ENCODE measurements at regions not wholly inside any gene's neighbourhood (a gene's known extent, or its start where the extent isn't known, plus 50 kb on each side); places are given as distances from the start of the nearest gene placed in this dataset.

DNA sequence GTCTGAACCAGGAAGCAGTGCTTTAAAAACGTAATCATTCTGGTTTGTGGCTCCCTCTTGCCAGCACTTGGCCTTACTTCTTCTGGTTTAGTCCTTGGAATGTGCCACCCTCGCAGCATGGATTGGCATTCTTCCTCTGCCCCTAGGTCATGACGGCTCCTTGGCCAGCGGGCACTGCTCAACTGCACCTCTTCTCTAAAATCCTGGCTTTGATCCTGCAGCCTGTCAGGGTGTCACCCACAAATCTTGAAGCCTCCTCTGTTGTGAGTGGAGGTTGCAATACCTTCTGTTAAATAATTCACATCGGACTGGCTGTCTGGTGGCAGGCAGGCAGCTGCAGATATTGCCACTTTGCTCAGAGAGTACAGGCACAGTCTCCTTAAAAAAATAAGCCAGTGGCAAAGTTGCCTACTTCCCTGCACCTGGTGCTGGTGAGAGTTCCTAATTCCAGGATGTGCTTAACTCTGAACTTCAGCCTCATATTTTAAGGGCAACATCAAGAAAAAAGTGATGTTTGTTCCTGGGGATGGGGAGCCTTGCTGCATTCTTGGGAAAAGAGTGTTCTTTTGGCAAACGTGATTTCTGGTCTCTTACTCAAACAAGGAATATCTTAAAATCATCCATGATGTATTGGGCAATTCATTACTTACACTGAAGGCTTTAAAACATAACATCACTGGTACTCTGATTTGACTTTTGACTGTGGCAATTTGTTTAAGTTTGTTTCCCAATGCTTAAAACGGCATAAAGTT is 179.8 kb downstream of the FOXA2 start:
- H3K27me3 ChIP-seq (ENCODE audit: control insufficient read depth, insufficient read depth, low read length) = peaks cover 18% of the 10 kb centered on the region
- no peak overlapping the region for H3K4me3 ChIP-seq (ENCODE audit: low read length)
- no peaks in the 10 kb centered on the region for H3K9me3 ChIP-seq (replicated peaks; ENCODE audit: control insufficient read depth, low read depth, low read length)
- WGBS (ENCODE audit: insufficient coverage) = 16% methylated on average over 3 of the region's 7 CpGs
- H3K36me3 ChIP-seq (ENCODE audit: control insufficient read depth, insufficient read depth, low read length) = no peaks in the 10 kb centered on the region
- no peak for DNase-seq
- H3K4me1 ChIP-seq (ENCODE audit: control insufficient read depth, insufficient read depth, low read length) = no peaks in the 10 kb centered on the region
- H3K27ac ChIP-seq (ENCODE audit: low read length) = no peak overlapping the region

DNA sequence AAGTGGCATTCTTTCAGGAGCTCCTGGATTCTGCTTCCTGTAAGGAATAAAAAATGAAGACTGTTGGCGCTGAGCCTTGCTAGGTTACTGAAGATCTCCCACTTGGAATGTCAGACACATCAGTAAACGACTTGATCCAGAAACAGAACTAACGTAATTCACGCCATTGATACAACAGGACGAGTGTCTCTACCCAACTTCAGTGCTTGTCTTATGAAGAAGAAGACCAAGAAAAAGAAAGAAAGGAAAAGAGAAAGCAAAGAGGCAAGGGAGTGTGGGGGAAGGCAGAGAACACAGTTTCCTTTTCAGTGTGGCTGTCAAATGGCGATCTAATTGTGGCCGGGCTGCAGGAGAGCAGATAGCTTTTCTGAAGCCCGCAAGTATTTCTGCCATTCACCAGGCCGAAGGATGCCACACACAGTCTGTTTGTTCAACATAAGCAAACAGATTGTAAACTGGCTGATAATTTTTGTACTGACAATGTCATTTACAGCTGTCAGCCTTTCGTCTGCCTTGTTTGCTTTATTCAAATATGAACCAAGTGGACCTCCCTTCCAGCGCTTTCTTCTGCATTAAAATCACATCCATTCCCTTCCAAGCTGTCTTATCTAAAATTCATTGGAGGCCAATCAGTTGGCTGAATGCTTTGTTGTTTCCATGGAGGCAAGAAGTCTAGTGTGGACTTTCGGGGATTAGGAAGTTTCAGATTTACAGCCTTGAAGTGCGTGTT is 180.6 kb downstream of the FOXA2 start:
- H3K4me3 ChIP-seq (ENCODE audit: low read length) = no peak overlapping the region
- peaks cover 18% of the 10 kb centered on the region for H3K27me3 ChIP-seq (ENCODE audit: control insufficient read depth, insufficient read depth, low read length)
- H3K9me3 ChIP-seq (replicated peaks; ENCODE audit: control insufficient read depth, low read depth, low read length) = no peaks in the 10 kb centered on the region
- DNase-seq = peak; percentile 23
- no peak overlapping the region for H3K27ac ChIP-seq (ENCODE audit: low read length)
- 16% methylated on average over 6 of the region's 13 CpGs for WGBS (ENCODE audit: insufficient coverage)
- no peaks in the 10 kb centered on the region for H3K36me3 ChIP-seq (ENCODE audit: control insufficient read depth, insufficient read depth, low read length)
- no peaks in the 10 kb centered on the region for H3K4me1 ChIP-seq (ENCODE audit: control insufficient read depth, insufficient read depth, low read length)

DNA sequence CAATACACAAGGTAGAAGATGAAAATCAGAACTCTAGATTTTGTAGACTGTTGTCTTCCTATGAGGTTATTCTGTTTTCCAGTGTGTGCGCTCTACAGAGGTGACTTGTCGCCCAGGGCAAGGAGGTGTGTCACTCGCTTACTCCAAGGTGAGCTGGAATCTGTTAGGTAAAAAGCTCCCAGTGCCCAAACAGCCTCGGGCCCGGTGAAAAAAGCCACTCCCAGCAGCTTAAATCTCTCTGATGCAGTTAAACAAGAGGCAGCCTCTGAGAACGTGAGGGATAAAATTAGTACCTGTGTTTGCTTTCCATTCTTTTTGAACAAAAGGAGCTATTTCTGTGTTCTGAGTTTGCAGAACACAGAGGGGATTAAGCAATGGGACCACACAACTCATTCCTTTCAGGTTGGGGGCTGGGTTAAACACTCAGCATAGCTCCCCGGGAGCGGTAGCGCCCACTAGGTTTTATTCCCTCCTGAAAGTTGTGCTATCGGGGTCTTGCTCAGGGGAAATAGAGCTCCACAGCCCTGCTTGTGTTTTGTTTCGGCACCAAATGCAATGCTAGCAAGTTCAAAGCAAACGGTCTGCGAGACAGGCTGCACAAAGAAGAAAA is 181.2 kb downstream of the FOXA2 start:
- Histone ChIP-seq H3K9me3 (replicated peaks; ENCODE audit: control insufficient read depth, low read depth, low read length) (no peaks in the 10 kb centered on the region), H3K4me3 (ENCODE audit: low read length) (no peak overlapping the region), H3K27me3 (ENCODE audit: control insufficient read depth, insufficient read depth, low read length) (peaks cover 18% of the 10 kb centered on the region), H3K27ac (ENCODE audit: low read length) (no peak overlapping the region), H3K36me3 (ENCODE audit: control insufficient read depth, insufficient read depth, low read length) (no peaks in the 10 kb centered on the region), H3K4me1 (ENCODE audit: control insufficient read depth, insufficient read depth, low read length) (no peaks in the 10 kb centered on the region)
- no peak for DNase-seq
- WGBS (ENCODE audit: insufficient coverage) = 21% methylated on average over 10 of the region's 13 CpGs

DNA sequence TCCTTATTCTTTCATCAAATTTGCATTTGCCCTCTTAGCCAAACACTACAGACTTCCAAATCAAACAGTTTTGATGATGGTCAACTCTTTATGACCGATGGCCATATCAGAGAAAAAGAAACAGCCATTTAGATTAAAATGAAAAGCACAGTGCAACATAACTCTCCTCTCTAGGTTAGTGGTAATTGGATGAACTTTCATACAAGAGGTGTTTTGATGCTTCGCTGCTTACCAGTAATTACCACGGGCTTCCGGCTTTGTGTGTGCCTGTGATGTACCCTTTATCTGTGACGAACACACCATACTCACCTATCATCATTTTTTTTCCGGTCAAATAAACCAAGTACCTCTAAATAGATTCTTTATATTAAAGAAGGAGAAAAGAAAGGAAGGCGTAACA is 181.8 kb downstream of the FOXA2 start:
- H3K27ac ChIP-seq (ENCODE audit: low read length) = no peak overlapping the region
- no CpG with 5 or more reads among the region's 7 CpGs for WGBS (ENCODE audit: insufficient coverage)

DNA sequence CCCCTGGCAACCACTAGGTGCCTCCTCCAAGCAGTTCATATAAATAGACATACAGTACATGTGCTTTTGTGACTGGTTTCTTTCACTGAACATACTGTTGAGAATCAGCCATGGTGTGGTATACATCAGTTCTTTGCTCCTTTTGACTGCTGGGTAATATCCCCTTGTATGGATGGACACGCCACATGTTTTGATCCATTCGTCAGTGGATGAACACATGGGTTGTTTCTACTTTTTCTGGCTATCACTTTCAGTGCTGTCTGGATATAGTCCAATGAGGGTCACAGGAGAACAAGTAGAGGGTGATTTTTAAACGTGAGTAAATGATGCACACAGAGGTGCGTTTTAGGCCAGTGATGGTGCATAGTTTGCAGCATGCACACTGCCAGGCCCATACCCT is 183.9 kb downstream of the FOXA2 start:
- WGBS (ENCODE audit: insufficient coverage) = 87% methylated on average over 3 of the region's 4 CpGs
- Histone ChIP-seq H3K27me3 (ENCODE audit: control insufficient read depth, insufficient read depth, low read length) (peaks cover 12% of the 10 kb centered on the region), H3K27ac (ENCODE audit: low read length) (no peak overlapping the region), H3K9me3 (replicated peaks; ENCODE audit: control insufficient read depth, low read depth, low read length) (no peaks in the 10 kb centered on the region), H3K4me1 (ENCODE audit: control insufficient read depth, insufficient read depth, low read length) (no peaks in the 10 kb centered on the region), H3K36me3 (ENCODE audit: control insufficient read depth, insufficient read depth, low read length) (no peaks in the 10 kb centered on the region), H3K4me3 (ENCODE audit: low read length) (no peak overlapping the region)
- no peak for DNase-seq

More for the DNA sequence above, 181.8 kb downstream of the FOXA2 start:
- Histone ChIP-seq H3K4me1 (ENCODE audit: control insufficient read depth, insufficient read depth, low read length) (no peaks in the 10 kb centered on the region), H3K27me3 (ENCODE audit: control insufficient read depth, insufficient read depth, low read length) (peaks cover 17% of the 10 kb centered on the region), H3K36me3 (ENCODE audit: control insufficient read depth, insufficient read depth, low read length) (no peaks in the 10 kb centered on the region), H3K4me3 (ENCODE audit: low read length) (no peak overlapping the region), H3K9me3 (replicated peaks; ENCODE audit: control insufficient read depth, low read depth, low read length) (no peaks in the 10 kb centered on the region)
- DNase-seq = no peak

DNA sequence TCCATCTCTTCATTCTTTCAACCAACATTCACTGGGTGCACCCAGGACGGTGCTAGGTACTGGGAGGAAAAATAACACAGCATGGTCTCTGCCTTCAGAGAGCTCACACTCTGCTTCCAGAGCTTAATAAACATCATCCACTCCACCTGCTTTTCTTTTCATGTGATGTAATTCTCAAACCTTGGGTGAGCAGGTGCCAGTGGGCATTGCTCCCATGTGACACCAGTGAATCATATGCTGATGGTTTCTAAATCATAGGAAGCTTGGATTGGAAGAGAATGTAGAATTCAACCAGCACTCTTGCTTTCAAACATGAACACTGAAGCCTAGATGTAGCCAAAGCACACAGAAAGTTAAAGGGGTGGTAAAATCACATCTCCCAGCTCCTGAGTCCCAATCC is 189.8 kb downstream of the FOXA2 start:
- H3K27me3 ChIP-seq (ENCODE audit: control insufficient read depth, insufficient read depth, low read length) = no peaks in the 10 kb centered on the region
- no peaks in the 10 kb centered on the region for H3K36me3 ChIP-seq (ENCODE audit: control insufficient read depth, insufficient read depth, low read length)
- WGBS (ENCODE audit: insufficient coverage) = no CpG with 5 or more reads among the region's 1 CpG
- H3K9me3 ChIP-seq (replicated peaks; ENCODE audit: control insufficient read depth, low read depth, low read length) = no peaks in the 10 kb centered on the region
- H3K4me3 ChIP-seq (ENCODE audit: low read length) = no peak overlapping the region
- H3K27ac ChIP-seq (ENCODE audit: low read length) = no peak overlapping the region
- DNase-seq = no peak
- no peaks in the 10 kb centered on the region for H3K4me1 ChIP-seq (ENCODE audit: control insufficient read depth, insufficient read depth, low read length)

DNA sequence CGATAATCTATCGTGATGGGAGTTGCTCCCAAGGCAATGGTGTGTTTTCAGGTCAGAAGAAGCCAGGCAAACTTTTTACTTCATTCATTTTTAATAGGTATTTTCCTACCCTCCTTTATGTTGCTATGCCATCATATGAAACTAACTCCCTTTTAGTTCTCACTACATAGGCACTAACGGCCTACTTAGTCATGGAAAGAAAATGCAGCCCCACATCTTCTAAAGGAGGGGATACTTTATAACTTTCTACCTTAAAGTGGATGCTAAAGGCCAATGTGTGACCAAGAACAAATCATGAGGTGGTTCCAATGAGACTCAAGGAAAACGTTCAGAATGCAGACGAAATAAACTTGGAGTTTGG is 193.8 kb downstream of the FOXA2 start:
- WGBS (ENCODE audit: insufficient coverage) = 100% methylated on average over 1 of the region's 5 CpGs
- no peak for DNase-seq
- H3K27me3 ChIP-seq (ENCODE audit: control insufficient read depth, insufficient read depth, low read length) = no peaks in the 10 kb centered on the region
- no peaks in the 10 kb centered on the region for H3K9me3 ChIP-seq (replicated peaks; ENCODE audit: control insufficient read depth, low read depth, low read length)
- no peaks in the 10 kb centered on the region for H3K36me3 ChIP-seq (ENCODE audit: control insufficient read depth, insufficient read depth, low read length)
- H3K4me3 ChIP-seq (ENCODE audit: low read length) = no peak overlapping the region
- H3K27ac ChIP-seq (ENCODE audit: low read length) = no peak overlapping the region
- H3K4me1 ChIP-seq (ENCODE audit: control insufficient read depth, insufficient read depth, low read length) = no peaks in the 10 kb centered on the region

DNA sequence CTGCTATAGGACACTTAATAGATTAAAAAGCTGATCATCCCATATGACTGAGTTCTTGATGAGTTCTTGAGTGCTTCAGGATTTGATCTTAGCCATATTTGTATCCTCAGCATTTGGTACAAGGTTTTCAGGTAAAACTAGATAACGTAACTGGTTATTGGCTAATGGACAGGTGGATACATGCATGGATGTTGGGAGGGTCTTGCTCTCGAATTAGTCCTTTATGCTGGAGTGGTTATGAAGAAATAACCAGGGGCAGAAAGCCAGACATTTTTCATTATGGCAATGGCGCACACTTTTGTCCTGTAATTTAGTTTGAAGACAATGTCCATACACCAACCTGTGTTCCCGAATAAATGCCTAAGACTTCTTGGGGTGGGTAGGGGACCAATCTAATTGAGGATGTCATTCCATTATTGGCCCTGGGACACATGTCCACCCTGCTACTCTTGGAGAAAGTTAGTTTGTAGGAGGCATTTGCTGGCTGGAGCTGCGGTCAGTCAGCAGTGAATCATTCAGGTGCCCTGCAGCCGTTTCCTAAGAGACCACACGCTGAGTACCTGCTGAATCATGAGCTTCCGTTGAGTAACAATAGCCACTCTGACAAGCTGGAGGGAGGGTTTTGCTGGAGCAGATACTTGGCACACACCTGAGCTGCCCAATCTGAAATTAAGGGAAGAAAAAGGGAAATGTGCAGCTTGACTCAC is 194.4 kb downstream of the FOXA2 start:
- Histone ChIP-seq H3K36me3 (ENCODE audit: control insufficient read depth, insufficient read depth, low read length) (no peaks in the 10 kb centered on the region), H3K4me1 (ENCODE audit: control insufficient read depth, insufficient read depth, low read length) (no peaks in the 10 kb centered on the region), H3K27me3 (ENCODE audit: control insufficient read depth, insufficient read depth, low read length) (peaks cover 4% of the 10 kb centered on the region), H3K9me3 (replicated peaks; ENCODE audit: control insufficient read depth, low read depth, low read length) (no peaks in the 10 kb centered on the region), H3K4me3 (ENCODE audit: low read length) (no peak overlapping the region), H3K27ac (ENCODE audit: low read length) (no peak overlapping the region)
- no peak for DNase-seq
- WGBS (ENCODE audit: insufficient coverage) = 56% methylated on average over 6 of the region's 8 CpGs

DNA sequence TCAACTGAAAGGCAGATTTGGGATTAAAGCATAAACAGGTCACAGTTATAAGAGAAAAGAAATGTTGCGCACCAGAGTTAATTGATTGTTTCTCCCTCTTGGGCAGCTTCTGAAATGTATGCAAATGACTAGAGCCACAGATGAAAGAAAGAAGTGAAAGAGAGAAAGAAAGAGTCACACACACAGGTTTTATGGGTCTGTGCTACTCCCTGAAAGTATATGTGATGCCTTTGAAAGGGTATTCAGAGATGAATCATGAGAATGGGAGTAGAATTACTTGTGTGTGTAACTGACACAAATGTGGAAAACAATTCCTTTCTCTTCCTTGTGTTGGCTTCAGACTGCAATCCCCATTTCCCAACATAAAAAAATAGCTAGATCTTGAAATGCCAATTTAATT is 196.9 kb downstream of the FOXA2 start:
- Histone ChIP-seq H3K27me3 (ENCODE audit: control insufficient read depth, insufficient read depth, low read length) (peaks cover 4% of the 10 kb centered on the region), H3K27ac (ENCODE audit: low read length) (no peak overlapping the region), H3K9me3 (replicated peaks; ENCODE audit: control insufficient read depth, low read depth, low read length) (no peaks in the 10 kb centered on the region), H3K4me1 (ENCODE audit: control insufficient read depth, insufficient read depth, low read length) (no peaks in the 10 kb centered on the region), H3K4me3 (ENCODE audit: low read length) (no peak overlapping the region), H3K36me3 (ENCODE audit: control insufficient read depth, insufficient read depth, low read length) (no peaks in the 10 kb centered on the region)
- 92% methylated on average over 1 of the region's 1 CpG for WGBS (ENCODE audit: insufficient coverage)
- DNase-seq = no peak

DNA sequence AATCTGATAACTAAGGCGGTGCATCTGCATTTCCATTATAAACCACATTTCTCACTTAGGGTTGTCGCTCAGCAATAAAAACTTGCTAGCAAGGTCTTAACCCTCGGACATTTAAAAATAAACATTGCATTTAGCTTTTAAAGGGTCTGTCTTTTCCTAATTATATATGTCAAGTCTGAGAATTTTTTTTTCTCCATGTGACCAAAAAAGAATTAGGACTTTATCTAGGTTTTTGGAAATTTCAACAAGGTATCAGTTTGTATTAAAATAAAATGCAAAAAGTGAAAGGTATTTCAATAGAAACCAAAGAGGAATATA is 198.1 kb downstream of the FOXA2 start:
- Histone ChIP-seq H3K36me3 (ENCODE audit: control insufficient read depth, insufficient read depth, low read length) (no peaks in the 10 kb centered on the region), H3K27me3 (ENCODE audit: control insufficient read depth, insufficient read depth, low read length) (peaks cover 4% of the 10 kb centered on the region), H3K9me3 (replicated peaks; ENCODE audit: control insufficient read depth, low read depth, low read length) (no peaks in the 10 kb centered on the region), H3K4me1 (ENCODE audit: control insufficient read depth, insufficient read depth, low read length) (no peaks in the 10 kb centered on the region), H3K4me3 (ENCODE audit: low read length) (no peak overlapping the region), H3K27ac (ENCODE audit: low read length) (no peak overlapping the region)
- WGBS (ENCODE audit: insufficient coverage) = no CpG with 5 or more reads among the region's 3 CpGs
- DNase-seq = no peak

Measured in muscle of leg (tissue), 3 donors.